HepG2 (cell line): ENCODE measurements at regions not wholly inside any gene's neighbourhood (a gene's known extent, or its start where the extent isn't known, plus 50 kb on each side); places are given as distances from the start of the nearest gene placed in this dataset.

Experiments
- ATAC-seq: fragments of 200-7000 bp; cut with Tn5 transposase; 3 replicates; pipeline ENCODE4 v1.9.1; 2020; ENCODE audit warnings: mild to moderate bottlenecking, moderate library complexity
- BruUV-seq: library from RNA; stranded (reverse); fragments of 400-500 nt; replicated peaks from 2 replicates; lab custom pipeline; 2021; lab: Mats Ljungman, UMichigan
- CTCF ChIA-PET: fragments of 300-600 bp; formaldehyde crosslinking; extraction: SDS; loops from one replicate; lab custom pipeline; 2021; ENCODE audit warnings: low total read pairs, inconsistent platforms, low intra/inter-chr PET ratio; lab: Yijun Ruan, JAX
- POLR2A ChIA-PET: fragments of 350-600 bp; sonication (Branson Sonifier 250); formaldehyde crosslinking; loops from one replicate; lab custom pipeline; 2020; ENCODE audit warnings: antibody characterized with exemption, inconsistent platforms; lab: Yijun Ruan, JAX
- DNase-seq: peaks from one replicate; pipeline ENCODE4 v3.0.0-alpha.2; 2015; ENCODE audit warnings: low spot score
- FAIRE-seq: peaks from 3 replicates; lab custom pipeline; 2011; peaks lifted over from hg19 to GRCh38; lab: Jason Lieb, UNC
- H2AFZ ChIP-seq: one replicate; pipeline ENCODE4 v1.6.1; 2011; ENCODE audit warnings: low read length, inconsistent platforms
- H3K27ac ChIP-seq: fragments of 300-600 bp; 3 replicates; pipeline ENCODE4 v1.8.0; 2011; ENCODE audit warnings: mixed run types, mild to moderate bottlenecking, mixed read lengths, low read length, inconsistent platforms; ENCODE audit not compliant: insufficient read depth; ENCODE audit errors: extremely low read length
- H3K27me3 ChIP-seq, 2 experiments: fragments of 200-600 bp in 1 of 2; 2 replicates in 1 of 2; 3 replicates in 1 of 2; pipeline versions ENCODE4 v1.6.0 to v1.8.0; 2011; ENCODE audit warnings: low read length in 2 of 2, mild to moderate bottlenecking in 2 of 2, moderate library complexity in 2 of 2, inconsistent platforms in 1 of 2; ENCODE audit not compliant: insufficient read depth in 2 of 2, control insufficient read depth in 1 of 2
- H3K36me3 ChIP-seq, 2 experiments: fragments of 200-600 bp in 1 of 2; replicated peaks in 1 of 2; 2 replicates in 1 of 2; 3 replicates in 1 of 2; pipeline versions ENCODE4 v1.5.1 to v1.8.0; 2011; ENCODE audit warnings: low read length in 2 of 2, inconsistent platforms in 1 of 2; ENCODE audit not compliant: insufficient read depth in 2 of 2, control insufficient read depth in 1 of 2
- H3K4me1 ChIP-seq: 2 replicates; pipeline ENCODE4 v1.5.1; 2012; ENCODE audit warnings: low read length, inconsistent platforms; ENCODE audit not compliant: insufficient read depth
- H3K4me2 ChIP-seq: 2 replicates; pipeline ENCODE4 v1.6.0; 2011; ENCODE audit warnings: low read depth, low read length, inconsistent platforms
- H3K4me3 ChIP-seq, 3 experiments: fragments of 200-600 bp in 1 of 3; sonication (generic), shearing (Covaris generic) in 1 of 3; replicated peaks in 1 of 3; 2 replicates each; pipeline ENCODE4 v1.5.1; 2011 to 2016; ENCODE audit warnings: low read length in 3 of 3, inconsistent platforms in 2 of 3, low read depth in 2 of 3, mild to moderate bottlenecking in 2 of 3, control low read depth in 1 of 3, mixed read lengths in 1 of 3; ENCODE audit not compliant: insufficient read depth in 1 of 3
- H3K79me2 ChIP-seq: one replicate; pipeline ENCODE4 v1.6.1; 2011; ENCODE audit warnings: low read length, inconsistent platforms; ENCODE audit not compliant: insufficient read depth
- H3K9ac ChIP-seq: 2 replicates; pipeline ENCODE4 v1.6.0; 2011; ENCODE audit warnings: mild to moderate bottlenecking, low read depth, low read length, inconsistent platforms; ENCODE audit not compliant: insufficient read depth
- H3K9me3 ChIP-seq: 2 replicates; pipeline ENCODE4 v1.5.1; 2012; ENCODE audit warnings: mild to moderate bottlenecking, low read length
- H4K20me1 ChIP-seq: 2 replicates; pipeline ENCODE4 v1.6.0; 2011; ENCODE audit warnings: inconsistent platforms, mild to moderate bottlenecking, low read length, moderate library complexity; ENCODE audit not compliant: insufficient read depth
- ATRX ChIP-seq: sonication (generic); formaldehyde crosslinking; IDR thresholded peaks from 2 replicates; pipeline ENCODE4 v1.4.0; 2020; ENCODE audit warnings: missing genetic modification reagents, borderline replicate concordance
- CAMTA2 ChIP-seq: sonication (generic); formaldehyde crosslinking; IDR thresholded peaks from 2 replicates; pipeline ENCODE4 v1.4.0; 2020; ENCODE audit warnings: mild to moderate bottlenecking, missing genetic modification reagents, borderline replicate concordance
- MEIS1 ChIP-seq: sonication (generic); formaldehyde crosslinking; IDR thresholded peaks from 2 replicates; pipeline ENCODE4 v1.9.0; 2021; ENCODE audit warnings: mild to moderate bottlenecking, missing genetic modification reagents, moderate library complexity, borderline replicate concordance
- RNF219 ChIP-seq: sonication (generic); formaldehyde crosslinking; IDR thresholded peaks from 2 replicates; pipeline ENCODE4 v1.5.0; 2020; ENCODE audit warnings: mild to moderate bottlenecking, missing genetic modification reagents
- STAT5B ChIP-seq: sonication (generic); formaldehyde crosslinking; IDR thresholded peaks from 2 replicates; pipeline ENCODE4 v1.4.0; 2020; ENCODE audit warnings: missing genetic modification reagents
- TMF1 ChIP-seq: sonication (generic); formaldehyde crosslinking; IDR thresholded peaks from 2 replicates; pipeline ENCODE4 v1.8.1; 2022; ENCODE audit warnings: low read depth, missing genetic modification reagents
- ZMYM4 ChIP-seq: sonication (generic); formaldehyde crosslinking; IDR thresholded peaks from 2 replicates; pipeline ENCODE4 v1.8.1; 2023; ENCODE audit warnings: mild to moderate bottlenecking, missing genetic modification reagents
- ZNF292 ChIP-seq: sonication (generic); formaldehyde crosslinking; IDR thresholded peaks from 2 replicates; pipeline ENCODE4 v1.8.1; 2022; ENCODE audit warnings: mild to moderate bottlenecking, low read depth, missing genetic modification reagents, borderline replicate concordance
- ZNF318 ChIP-seq: sonication (generic); formaldehyde crosslinking; IDR thresholded peaks from 2 replicates; pipeline ENCODE4 v1.4.0; 2020; ENCODE audit warnings: mild to moderate bottlenecking, missing genetic modification reagents
- ZNF589 ChIP-seq: sonication (generic); formaldehyde crosslinking; conservative IDR thresholded peaks from 2 replicates; pipeline ENCODE4 v1.8.0; 2022; ENCODE audit warnings: mild to moderate bottlenecking, moderate library complexity, missing genetic modification reagents
- ZZZ3 ChIP-seq: sonication (generic); formaldehyde crosslinking; IDR thresholded peaks from 2 replicates; pipeline ENCODE4 v1.4.0; 2020; ENCODE audit warnings: missing genetic modification reagents, mild to moderate bottlenecking, borderline replicate concordance
- WGBS: methylation state at CpG from one replicate; pipeline ENCODE4 v1.1.6; 2017; ENCODE audit warnings: low lambda C conversion rate; 5-methylcytosine and 5-hydroxymethylcytosine counted together
- in situ Hi-C: cut with HindIII; loops from 2 replicates; pipeline ENCODE4 v1.10.0; 2017; ENCODE audit warnings: low pct_unique_long_range_greater_than_20kb; ENCODE audit not compliant: extremely low pct_ligation_motif_present
- intact Hi-C: fragments of 100-400 bp; cut with micrococcal nuclease; formaldehyde crosslinking; loops from one replicate; pipeline ENCODE4 v1.10.0; 2022; ENCODE audit not compliant: unreplicated experiment
- TF ChIP-seq, protein P1 (sequence below): sonication (generic); formaldehyde crosslinking; IDR thresholded peaks from 2 replicates; pipeline ENCODE4 v1.8.0; 2022; ENCODE audit warnings: mild to moderate bottlenecking, missing genetic modification reagents, moderate library complexity

- in situ Hi-C loops (no loop called here), intact Hi-C loops (no loop called here)
- H3K36me3 ChIP-seq = no peaks in the 10 kb centered on the region
- DNase-seq (no peak), ATAC-seq (no peak), FAIRE-seq (no peak)
- no peak overlapping the region for H2AFZ ChIP-seq
- no peak overlapping the region for H3K9ac ChIP-seq
- ChIA-PET POLR2A (no interaction called here), CTCF (no interaction called here)
- no peaks in the 10 kb centered on the region for H3K4me1 ChIP-seq
- H3K9me3 ChIP-seq = no peaks in the 10 kb centered on the region
- 3% methylated on average over 4 of the region's 5 CpGs for WGBS
- H3K27me3 ChIP-seq = peaks cover 0 to 9% of the 10 kb centered on the region in 2 experiments; a peak in 1 of 5 replicates
- no TSS peak for BruUV-seq
- H3K4me2 ChIP-seq = no peak overlapping the region
- H3K79me2 ChIP-seq = no peaks in the 10 kb centered on the region
- no peak overlapping the region for H3K4me3 ChIP-seq
- no peak overlapping the region for H3K27ac ChIP-seq
- no peaks in the 10 kb centered on the region for H4K20me1 ChIP-seq
- TF ChIP-seq ZZZ3 (CRISPR knock-in tag) (no peak), STAT5B (CRISPR knock-in tag) (no peak), ZMYM4 (CRISPR knock-in tag) (no peak), MEIS1 (no peak), TMF1 (no peak), ATRX (CRISPR knock-in tag) (no peak), ZNF292 (CRISPR knock-in tag) (no peak), ZNF318 (CRISPR knock-in tag) (no peak), RNF219 (CRISPR knock-in tag) (no peak), ZNF589 (CRISPR knock-in tag) (no peak), CAMTA2 (CRISPR knock-in tag) (no peak)
- TF ChIP-seq, protein P1, sequence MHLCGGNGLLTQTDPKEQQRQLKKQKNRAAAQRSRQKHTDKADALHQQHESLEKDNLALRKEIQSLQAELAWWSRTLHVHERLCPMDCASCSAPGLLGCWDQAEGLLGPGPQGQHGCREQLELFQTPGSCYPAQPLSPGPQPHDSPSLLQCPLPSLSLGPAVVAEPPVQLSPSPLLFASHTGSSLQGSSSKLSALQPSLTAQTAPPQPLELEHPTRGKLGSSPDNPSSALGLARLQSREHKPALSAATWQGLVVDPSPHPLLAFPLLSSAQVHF (CRISPR knock-in tag) = no peak
- TF ChIP-seq, all 625 proteins: peak for 0
These were observed 236.3 kb downstream of the NSG2 start for GRCh38 chr5:174281855-174282254.
